H1 (cell line): ENCODE measurements at regions not wholly inside any gene's neighbourhood (a gene's known extent, or its start where the extent isn't known, plus 50 kb on each side); places are given as distances from the start of the nearest gene placed in this dataset.

Experiments
- CTCF ChIA-PET: fragments of 300-600 bp; sonication (Branson Sonifier 250); formaldehyde crosslinking; loops from one replicate; lab custom pipeline; 2021; ENCODE audit not compliant: partially characterized antibody; lab: Charles Lee
- POLR2A ChIA-PET: fragments of 300-600 bp; sonication (Branson Sonifier 250); formaldehyde crosslinking; loops from one replicate; lab custom pipeline; 2021; ENCODE audit warnings: inconsistent platforms; ENCODE audit not compliant: partially characterized antibody; lab: Charles Lee
- DNase-seq, 2 experiments: peaks; one replicate each; pipeline versions ENCODE4 v3.0.0 to v3.0.0-alpha.2; 2010 to 2022; ENCODE audit warnings: low spot score in 2 of 2, low read depth in 1 of 2, mixed read lengths in 1 of 2
- FAIRE-seq: peaks from 2 replicates; lab custom pipeline; 2011; peaks lifted over from hg19 to GRCh38; lab: Jason Lieb, UNC
- H2AFZ ChIP-seq: 2 replicates; pipeline ENCODE4 v1.8.1; 2012; ENCODE audit warnings: low read length, inconsistent platforms
- H2AK5ac ChIP-seq: 2 replicates; pipeline ENCODE4 v1.6.1; 2013; ENCODE audit warnings: low read depth, low read length
- H2BK120ac ChIP-seq: replicated peaks from 2 replicates; pipeline ENCODE3; 2013; ENCODE audit warnings: low read depth, low read length, inconsistent platforms
- H2BK12ac ChIP-seq: 2 replicates; pipeline ENCODE4 v1.6.1; 2013; ENCODE audit warnings: low read depth, low read length
- H2BK15ac ChIP-seq: 2 replicates; pipeline ENCODE4 v1.6.1; 2013; ENCODE audit warnings: low read length
- H2BK20ac ChIP-seq: 2 replicates; pipeline ENCODE4 v1.6.1; 2013; ENCODE audit warnings: low read length
- H2BK5ac ChIP-seq: 2 replicates; pipeline ENCODE4 v1.6.1; 2013; ENCODE audit warnings: low read depth, low read length
- H3K14ac ChIP-seq: 2 replicates; pipeline ENCODE4 v1.6.1; 2013; ENCODE audit warnings: inconsistent platforms; ENCODE audit not compliant: insufficient read length
- H3K18ac ChIP-seq: 2 replicates; pipeline ENCODE4 v1.6.1; 2013; ENCODE audit warnings: low read length; ENCODE audit errors: extremely low read depth
- H3K23ac ChIP-seq: 2 replicates; pipeline ENCODE4 v1.6.1; 2013; ENCODE audit warnings: inconsistent platforms; ENCODE audit not compliant: insufficient read length
- H3K23me2 ChIP-seq: 2 replicates; pipeline ENCODE4 v1.6.1; 2013; ENCODE audit warnings: low read depth, low read length
- H3K27ac ChIP-seq: 2 replicates; pipeline ENCODE4 v1.6.1; 2011; ENCODE audit warnings: low read depth, low read length, inconsistent platforms
- H3K27me3 ChIP-seq, 4 experiments: replicated peaks in 1 of 4; 1 replicate in 1 of 4; 2 replicates in 3 of 4; pipeline versions ENCODE4 v1.6.1 to v1.8.1; 2011 to 2013; ENCODE audit warnings: low read length in 3 of 4, mild to moderate bottlenecking in 3 of 4, inconsistent platforms in 2 of 4, mixed read lengths in 2 of 4, moderate library complexity in 1 of 4; ENCODE audit not compliant: control insufficient read depth in 3 of 4, insufficient read depth in 3 of 4; ENCODE audit errors: extremely low read depth in 1 of 4
- H3K36me3 ChIP-seq, 4 experiments: 2 replicates each; pipeline versions ENCODE4 v1.6.1 to v1.8.1; 2011 to 2013; ENCODE audit warnings: mild to moderate bottlenecking in 4 of 4, low read length in 3 of 4, moderate library complexity in 2 of 4, control low read depth in 1 of 4, inconsistent platforms in 1 of 4; ENCODE audit not compliant: insufficient read depth in 4 of 4, control insufficient read depth in 2 of 4
- H3K4ac ChIP-seq: replicated peaks from 2 replicates; pipeline ENCODE3; 2013; ENCODE audit warnings: low read length, low read depth, mixed read lengths, inconsistent platforms; ENCODE audit not compliant: insufficient read length
- H3K4me1 ChIP-seq, 4 experiments: replicated peaks in 1 of 4; 1 replicate in 1 of 4; 2 replicates in 3 of 4; pipeline versions ENCODE4 v1.6.1 to v1.8.1; 2011 to 2013; ENCODE audit warnings: low read length in 3 of 4, inconsistent platforms in 2 of 4, mixed read lengths in 1 of 4; ENCODE audit not compliant: insufficient read depth in 4 of 4, control insufficient read depth in 3 of 4
- H3K4me2 ChIP-seq, 2 experiments: 2 replicates each; pipeline versions ENCODE4 v1.6.1 to v1.8.1; 2011 to 2013; ENCODE audit warnings: low read depth in 2 of 2, low read length in 2 of 2, control low read depth in 1 of 2, inconsistent platforms in 1 of 2, mild to moderate bottlenecking in 1 of 2; ENCODE audit not compliant: insufficient read depth in 1 of 2
- H3K4me3 ChIP-seq, 4 experiments: fragments of 200-600, 300-600 bp in 1 of 4; sonication (generic), shearing (Covaris generic), sonication (Bioruptor Twin) in 1 of 4; 2 replicates each; pipeline versions ENCODE4 v1.5.1 to v1.8.1; 2011 to 2016; ENCODE audit warnings: low read length in 4 of 4, low read depth in 3 of 4, control low read depth in 2 of 4, inconsistent platforms in 2 of 4, mild to moderate bottlenecking in 2 of 4, mixed read lengths in 1 of 4, moderate library complexity in 1 of 4; ENCODE audit not compliant: insufficient read depth in 2 of 4; ENCODE audit errors: extremely low read depth in 1 of 4
- H3K56ac ChIP-seq: replicated peaks from 2 replicates; pipeline ENCODE3; 2013; ENCODE audit warnings: low read depth, mild to moderate bottlenecking, mixed read lengths, low read length, inconsistent platforms; ENCODE audit not compliant: insufficient read length
- H3K79me1 ChIP-seq: 2 replicates; pipeline ENCODE4 v1.6.1; 2013; ENCODE audit warnings: low read depth, low read length, control low read depth
- H3K79me2 ChIP-seq, 2 experiments: 2 replicates each; pipeline versions ENCODE4 v1.6.1 to v1.8.1; 2012 to 2013; ENCODE audit warnings: low read length in 2 of 2, mild to moderate bottlenecking in 2 of 2, inconsistent platforms in 1 of 2; ENCODE audit not compliant: insufficient read depth in 2 of 2, control insufficient read depth in 1 of 2
- H3K9ac ChIP-seq, 4 experiments: replicated peaks in 1 of 4; 1 replicate in 1 of 4; 2 replicates in 3 of 4; pipeline versions ENCODE4 v1.6.1 to v1.8.1; 2011 to 2013; ENCODE audit warnings: low read depth in 3 of 4, low read length in 3 of 4, control low read depth in 2 of 4, mild to moderate bottlenecking in 2 of 4, moderate library complexity in 2 of 4, inconsistent platforms in 1 of 4; ENCODE audit errors: extremely low read depth in 1 of 4
- H3K9me3 ChIP-seq, 2 experiments: 2 replicates each; pipeline versions ENCODE4 v1.6.1 to v1.8.1; 2012 to 2013; ENCODE audit warnings: mild to moderate bottlenecking in 2 of 2, moderate library complexity in 2 of 2, control low read depth in 1 of 2, inconsistent platforms in 1 of 2, low read depth in 1 of 2, low read length in 1 of 2, mixed read lengths in 1 of 2; ENCODE audit not compliant: insufficient read depth in 2 of 2
- H4K20me1 ChIP-seq, 2 experiments: replicated peaks in 1 of 2; 2 replicates each; pipeline versions ENCODE3 to v1.8.1; 2011 to 2013; ENCODE audit warnings: inconsistent platforms in 2 of 2, low read length in 2 of 2, mild to moderate bottlenecking in 1 of 2; ENCODE audit not compliant: insufficient read depth in 2 of 2, control insufficient read depth in 1 of 2
- H4K5ac ChIP-seq: 2 replicates; pipeline ENCODE4 v1.6.1; 2013; ENCODE audit warnings: low read length, low read depth, mixed read lengths, inconsistent platforms; ENCODE audit not compliant: insufficient read length
- H4K8ac ChIP-seq: 2 replicates; pipeline ENCODE4 v1.8.0; 2013; ENCODE audit warnings: mild to moderate bottlenecking, moderate library complexity, low read length, inconsistent platforms; ENCODE audit not compliant: insufficient read depth; ENCODE audit errors: extremely low read depth
- H4K91ac ChIP-seq: replicated peaks from 2 replicates; pipeline ENCODE3; 2013; ENCODE audit warnings: low read length, mixed read lengths, inconsistent platforms; ENCODE audit not compliant: insufficient read length
- CEBPB ChIP-seq: IDR thresholded peaks from 2 replicates; pipeline ENCODE4 v1.6.1; 2012; ENCODE audit warnings: low read depth, low read length
- KDM4A ChIP-seq: IDR thresholded peaks from one replicate; pipeline ENCODE4 v1.7.1; 2012; ENCODE audit warnings: low read depth, mild to moderate bottlenecking, moderate library complexity, low read length, inconsistent platforms; ENCODE audit not compliant: severe bottlenecking
- MAFK ChIP-seq: IDR thresholded peaks from 2 replicates; pipeline ENCODE4 v1.6.1; 2012; ENCODE audit warnings: low read depth, mild to moderate bottlenecking, improper control_type of control experiment, low read length
- POLR2A ChIP-seq, 2 experiments: IDR thresholded peaks; 1 replicate in 1 of 2; 2 replicates in 1 of 2; pipeline ENCODE4 v1.6.1; 2011; ENCODE audit warnings: low read depth in 2 of 2, low read length in 2 of 2, mild to moderate bottlenecking in 2 of 2; ENCODE audit errors: control extremely low read depth in 1 of 2
- POU5F1 ChIP-seq: IDR thresholded peaks from 2 replicates; pipeline ENCODE4 v1.6.1; 2011; ENCODE audit warnings: low read depth, mild to moderate bottlenecking, low read length, moderate library complexity
- RAD21 ChIP-seq, 2 experiments: IDR thresholded peaks in 1 of 2; conservative IDR thresholded peaks in 1 of 2; 2 replicates each; pipeline ENCODE4 v1.6.1; 2011; ENCODE audit warnings: low read depth in 2 of 2, low read length in 2 of 2, improper control_type of control experiment in 1 of 2, inconsistent platforms in 1 of 2, mild to moderate bottlenecking in 1 of 2, moderate library complexity in 1 of 2
- RBBP5 ChIP-seq: IDR thresholded peaks from 2 replicates; pipeline ENCODE4 v1.7.1; 2012; ENCODE audit warnings: low read depth, mild to moderate bottlenecking, inconsistent platforms, low read length, moderate library complexity, borderline replicate concordance
- RXRA ChIP-seq: IDR thresholded peaks from 2 replicates; pipeline ENCODE4 v1.6.1; 2011; ENCODE audit warnings: low read depth, mild to moderate bottlenecking, low read length, moderate library complexity; ENCODE audit not compliant: insufficient read depth
- SP2 ChIP-seq: IDR thresholded peaks from 2 replicates; pipeline ENCODE4 v1.6.1; 2012; ENCODE audit warnings: mild to moderate bottlenecking, low read length, inconsistent platforms
- TCF12 ChIP-seq: IDR thresholded peaks from 2 replicates; pipeline ENCODE4 v1.6.1; 2011; ENCODE audit warnings: low read depth, mild to moderate bottlenecking, low read length
- WGBS, 2 experiments: shearing (Covaris generic) in 1 of 2; methylation state at CpG; one replicate each; pipeline versions ENCODE4 v1.1.6 to v1.1.7; 2013 to 2015; ENCODE audit warnings: low lambda C conversion rate in 2 of 2, mixed read lengths in 2 of 2, inconsistent platforms in 1 of 2, low coverage in 1 of 2, missing lambda C conversion rate in 1 of 2; ENCODE audit not compliant: insufficient replicate concordance in 2 of 2, insufficient coverage in 1 of 2, insufficient read length in 1 of 2; ENCODE audit errors: extremely low coverage in 1 of 2, missing lambda C conversion rate in 1 of 2; 5-methylcytosine and 5-hydroxymethylcytosine counted together

DNA sequence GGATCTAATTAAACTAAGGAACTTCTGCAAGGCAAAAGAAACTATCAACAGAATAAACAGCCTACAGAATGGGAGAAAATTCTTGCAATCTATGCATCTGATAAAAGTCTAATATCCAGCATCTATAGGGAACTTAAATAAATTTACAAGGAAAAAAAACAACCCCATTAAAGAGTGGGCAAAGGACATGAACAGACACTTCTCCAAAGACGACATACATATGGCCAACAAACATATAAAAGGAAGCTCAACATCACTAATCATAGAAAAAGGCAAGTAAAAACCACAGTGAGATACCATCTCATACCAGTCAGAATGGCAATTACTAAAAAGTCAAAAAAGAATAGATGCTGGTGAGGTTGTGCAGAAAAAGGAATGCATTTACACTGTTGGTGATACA is 134.8 kb upstream of the PAQR3 start:
- no peak overlapping the region for H3K23ac ChIP-seq
- POLR2A ChIA-PET: no interaction called here
- no peaks in the 10 kb centered on the region for H3K27me3 ChIP-seq
- FAIRE-seq (no peak), DNase-seq (no peak)
- H3K27ac ChIP-seq: no peak overlapping the region
- no peak overlapping the region for H2BK5ac ChIP-seq
- no peaks in the 10 kb centered on the region for H3K4me1 ChIP-seq
- no peak overlapping the region for H4K5ac ChIP-seq
- TF ChIP-seq TCF12 (no peak), MAFK (no peak), RBBP5 (no peak), KDM4A (no peak), SP2 (no peak), RXRA (no peak), POU5F1 (no peak), RAD21 (IDR thresholded peaks at IDR 0.05 in 1 of 2, conservative IDR thresholded peaks at IDR 0.05 in 1 of 2; ENCODE audit: low read depth in 2 of 2, low read length in 2 of 2) (no peak), CEBPB (no peak), POLR2A (IDR thresholded peaks at IDR 0.05; ENCODE audit: control extremely low read depth in 1 of 2, low read depth in 2 of 2, low read length in 2 of 2) (no peak)
- CTCF ChIA-PET: no interaction called here
- no peak overlapping the region for H2BK15ac ChIP-seq
- H2BK120ac ChIP-seq: no peak overlapping the region
- no peak overlapping the region for H2AFZ ChIP-seq
- 0 out of 4 replicates have a peak, but pooled peaks cover 0 to 3% of the 10 kb centered on the region in 2 experiments for H3K9me3 ChIP-seq
- no peak overlapping the region for H2BK12ac ChIP-seq
- no peaks in the 10 kb centered on the region for H3K36me3 ChIP-seq
- H3K18ac ChIP-seq: no peak overlapping the region
- no peak overlapping the region for H2AK5ac ChIP-seq
- H3K4me2 ChIP-seq: no peak overlapping the region
- 86% methylated on average over 1 of the region's 1 CpG; no CpG with 5 or more reads in 1 of the 2 experiments for WGBS, 2 experiments
- no peak overlapping the region for H4K8ac ChIP-seq
- no peaks in the 10 kb centered on the region for H3K79me2 ChIP-seq
- no peak overlapping the region for H3K4ac ChIP-seq
- H2BK20ac ChIP-seq: no peak overlapping the region
- H3K56ac ChIP-seq: no peak overlapping the region
- H4K20me1 ChIP-seq: no peaks in the 10 kb centered on the region
- no peak overlapping the region for H4K91ac ChIP-seq
- H3K4me3 ChIP-seq: no peak overlapping the region
- no peak overlapping the region for H3K9ac ChIP-seq
- H3K23me2 ChIP-seq: no peaks in the 10 kb centered on the region
- H3K14ac ChIP-seq: no peak overlapping the region
- H3K79me1 ChIP-seq: no peaks in the 10 kb centered on the region
